H9 (cell line): ENCODE measurements at regions not wholly inside any gene's neighbourhood (a gene's known extent, or its start where the extent isn't known, plus 50 kb on each side); places are given as distances from the start of the nearest gene placed in this dataset.

ENCODE experiments used
- DNase-seq: peaks from one replicate; pipeline ENCODE4 v3.0.0-alpha.2; 2017
- H2AFZ ChIP-seq: one replicate; pipeline ENCODE4 v1.6.1; 2013; ENCODE audit warnings: mild to moderate bottlenecking, low read length, control low read depth, moderate library complexity
- H2AK5ac ChIP-seq: 2 replicates; pipeline ENCODE4 v1.6.1; 2013; ENCODE audit warnings: low read length, control low read depth, mixed read lengths; ENCODE audit not compliant: insufficient read length
- H2BK120ac ChIP-seq: one replicate; pipeline ENCODE4 v1.6.1; 2013; ENCODE audit warnings: low read depth, mild to moderate bottlenecking, low read length, control low read depth, inconsistent platforms; ENCODE audit not compliant: poor library complexity, severe bottlenecking
- H2BK12ac ChIP-seq: 2 replicates; pipeline ENCODE4 v1.6.1; 2013; ENCODE audit warnings: low read length, control low read depth, mixed read lengths, low read depth; ENCODE audit not compliant: insufficient read length
- H2BK15ac ChIP-seq: 2 replicates; pipeline ENCODE4 v1.6.1; 2013; ENCODE audit warnings: low read depth, low read length, control low read depth
- H2BK20ac ChIP-seq: one replicate; pipeline ENCODE4 v1.6.1; 2013; ENCODE audit warnings: low read depth, mild to moderate bottlenecking, low read length, control low read depth, inconsistent platforms; ENCODE audit not compliant: poor library complexity, severe bottlenecking
- H2BK5ac ChIP-seq: 2 replicates; pipeline ENCODE4 v1.6.1; 2013; ENCODE audit warnings: low read length, control low read depth, mixed read lengths; ENCODE audit not compliant: insufficient read length
- H3K14ac ChIP-seq: 2 replicates; pipeline ENCODE4 v1.6.1; 2013; ENCODE audit warnings: low read length, control low read depth; ENCODE audit not compliant: insufficient read depth
- H3K18ac ChIP-seq: 2 replicates; pipeline ENCODE4 v1.6.1; 2013; ENCODE audit warnings: low read depth, mild to moderate bottlenecking, mixed read lengths, low read length, control low read depth; ENCODE audit not compliant: insufficient read length
- H3K23ac ChIP-seq: 2 replicates; pipeline ENCODE4 v1.6.1; 2013; ENCODE audit warnings: low read length, control low read depth, mixed read lengths, low read depth; ENCODE audit not compliant: insufficient read length
- H3K23me2 ChIP-seq: 2 replicates; pipeline ENCODE4 v1.6.1; 2013; ENCODE audit warnings: low read depth, mild to moderate bottlenecking, mixed read lengths, low read length, control low read depth; ENCODE audit not compliant: insufficient read length, poor library complexity, severe bottlenecking
- H3K27ac ChIP-seq: 2 replicates; pipeline ENCODE4 v1.5.1; 2013; ENCODE audit warnings: low read length, control low read depth, mixed read lengths, low read depth; ENCODE audit not compliant: insufficient read length
- H3K27me3 ChIP-seq: 2 replicates; pipeline ENCODE4 v1.6.1; 2013; ENCODE audit warnings: low read length, control low read depth, inconsistent platforms; ENCODE audit not compliant: insufficient read depth
- H3K4ac ChIP-seq: 2 replicates; pipeline ENCODE4 v1.6.1; 2013; ENCODE audit warnings: low read depth, mild to moderate bottlenecking, control low read depth, inconsistent platforms, low read length, moderate library complexity
- H3K4me1 ChIP-seq: 2 replicates; pipeline ENCODE4 v1.6.1; 2013; ENCODE audit warnings: low read length, control low read depth, inconsistent platforms; ENCODE audit not compliant: insufficient read depth
- H3K4me2 ChIP-seq: 2 replicates; pipeline ENCODE4 v1.6.1; 2013; ENCODE audit warnings: low read length, control low read depth, mixed read lengths; ENCODE audit not compliant: insufficient read length, insufficient read depth
- H3K56ac ChIP-seq: 2 replicates; pipeline ENCODE4 v1.6.1; 2013; ENCODE audit warnings: low read depth, mild to moderate bottlenecking, mixed read lengths, low read length, control low read depth; ENCODE audit not compliant: insufficient read length
- H3K79me1 ChIP-seq: 2 replicates; pipeline ENCODE4 v1.6.1; 2013; ENCODE audit warnings: low read depth, mild to moderate bottlenecking, moderate library complexity, low read length, control low read depth, inconsistent platforms; ENCODE audit not compliant: insufficient read depth, poor library complexity, severe bottlenecking
- H3K79me2 ChIP-seq: 2 replicates; pipeline ENCODE4 v1.6.1; 2013; ENCODE audit warnings: low read length, control low read depth, inconsistent platforms; ENCODE audit not compliant: insufficient read depth
- H3K9ac ChIP-seq: 2 replicates; pipeline ENCODE4 v1.6.1; 2013; ENCODE audit warnings: low read length, control low read depth, mixed read lengths; ENCODE audit not compliant: insufficient read length; ENCODE audit errors: extremely low read depth
- H3K9me3 ChIP-seq: one replicate; pipeline ENCODE4 v1.6.1; 2013; ENCODE audit warnings: low read depth, low read length, inconsistent platforms; ENCODE audit not compliant: control insufficient read depth
- H3T11ph ChIP-seq: one replicate; pipeline ENCODE4 v1.6.1; 2013; ENCODE audit warnings: mild to moderate bottlenecking, low read length, control low read depth, inconsistent platforms
- H4K20me1 ChIP-seq: one replicate; pipeline ENCODE4 v1.6.1; 2013; ENCODE audit not compliant: control insufficient read depth, insufficient read length, insufficient read depth
- H4K5ac ChIP-seq: 2 replicates; pipeline ENCODE4 v1.6.1; 2013; ENCODE audit warnings: low read depth, mild to moderate bottlenecking, mixed read lengths, low read length, control low read depth; ENCODE audit not compliant: insufficient read length
- H4K8ac ChIP-seq: replicated peaks from 2 replicates; pipeline ENCODE4 v1.6.1; 2013; ENCODE audit warnings: low read length, control low read depth, mixed read lengths, low read depth; ENCODE audit not compliant: insufficient read length
- H4K91ac ChIP-seq: 2 replicates; pipeline ENCODE4 v1.6.1; 2013; ENCODE audit warnings: low read depth, mild to moderate bottlenecking, moderate library complexity, mixed read lengths, low read length, control low read depth; ENCODE audit not compliant: insufficient read length
- H3K27ac Mint-ChIP-seq, 3 experiments: 2 replicates in 2 of 3; 3 replicates in 1 of 3; pipeline ENCODE4 v1.8.0; 2020 to 2021; ENCODE audit warnings: mixed read lengths in 3 of 3, mild to moderate bottlenecking in 1 of 3, moderate library complexity in 1 of 3
- H3K27me3 Mint-ChIP-seq: 2 replicates; pipeline ENCODE4 v1.8.0; 2021; ENCODE audit warnings: low read depth, mild to moderate bottlenecking, moderate library complexity, mixed read lengths
- H3K36me3 Mint-ChIP-seq, 3 experiments: 2 replicates in 2 of 3; 3 replicates in 1 of 3; pipeline ENCODE4 v1.8.0; 2020 to 2021; ENCODE audit warnings: low read depth in 3 of 3, mixed read lengths in 3 of 3; ENCODE audit not compliant: insufficient read depth in 1 of 3
- H3K4me1 Mint-ChIP-seq, 2 experiments: 2 replicates each; pipeline ENCODE4 v1.8.0; 2020; ENCODE audit warnings: mixed read lengths in 2 of 2
- H3K4me3 Mint-ChIP-seq, 2 experiments: 2 replicates in 1 of 2; 3 replicates in 1 of 2; pipeline ENCODE4 v1.8.0; 2020 to 2021; ENCODE audit warnings: mild to moderate bottlenecking in 2 of 2, mixed read lengths in 2 of 2, moderate library complexity in 1 of 2
- H3K9me3 Mint-ChIP-seq, 2 experiments: 2 replicates in 1 of 2; 3 replicates in 1 of 2; pipeline ENCODE4 v1.8.0; 2020; ENCODE audit warnings: mild to moderate bottlenecking in 2 of 2, mixed read lengths in 2 of 2, moderate library complexity in 1 of 2
- CTCF ChIP-seq: fragments of 200-600 bp; sonication (generic); conservative IDR thresholded peaks from 3 replicates; pipeline ENCODE4 v1.8.0; 2021; ENCODE audit warnings: antibody characterized with exemption, mild to moderate bottlenecking
- WGBS: extraction: QIAGEN DNeasy Blood & Tissue Kit; methylation state at CpG from one replicate; pipeline ENCODE4 v1.1.7; 2013; ENCODE audit warnings: missing lambda C conversion rate, low lambda C conversion rate, mixed read lengths; ENCODE audit not compliant: insufficient read length; ENCODE audit errors: extremely low coverage; 5-methylcytosine and 5-hydroxymethylcytosine counted together

- Histone ChIP-seq H2AK5ac (no peak overlapping the region), H3K4me2 (no peak overlapping the region), H4K8ac (no peak overlapping the region), H3K4me1 (no peaks in the 10 kb centered on the region), H3K4ac (no peak overlapping the region), H4K91ac (no peak overlapping the region), H3K23me2 (no peaks in the 10 kb centered on the region), H3K79me1 (no peaks in the 10 kb centered on the region), H4K20me1 (no peaks in the 10 kb centered on the region), H2BK12ac (no peak overlapping the region), H3K27me3 (no peaks in the 10 kb centered on the region), H3K18ac (no peak overlapping the region), H2BK5ac (no peak overlapping the region), H3K9ac (no peak overlapping the region), H2AFZ (no peak overlapping the region), H3K79me2 (no peaks in the 10 kb centered on the region), H3K9me3 (no peaks in the 10 kb centered on the region), H3K23ac (no peak overlapping the region), H2BK120ac (no peak overlapping the region), H2BK20ac (no peak overlapping the region), H2BK15ac (no peak overlapping the region), H3K27ac (no peak overlapping the region), H3T11ph (no peak overlapping the region), H3K56ac (no peak overlapping the region), H3K14ac (no peak overlapping the region), H4K5ac (no peak overlapping the region)
- Mint-ChIP-seq H3K9me3 (no peaks in the 10 kb centered on the region; a peak in 1 of 5 replicates), H3K27me3 (peaks cover 2% of the 10 kb centered on the region; the same call in 1 of the 2 replicates), H3K36me3 (no peaks in the 10 kb centered on the region; a peak in 1 of 7 replicates), H3K4me3 (no peak overlapping the region), H3K27ac (no peak overlapping the region), H3K4me1 (peaks cover 4 to 5% of the 10 kb centered on the region in 2 experiments; a peak in 3 of 4 replicates)
- TF ChIP-seq CTCF, result no peak
- WGBS, result no CpG with 5 or more reads among the region's 1 CpG
- no peak for DNase-seq
These were observed 379.0 kb upstream of the FZD8 start for GRCh38 chr10:36021096-36021495.
